Neutrophil (primary cell): ENCODE measurements at regions not wholly inside any gene's neighbourhood (a gene's known extent, or its start where the extent isn't known, plus 50 kb on each side); places are given as distances from the start of the nearest gene placed in this dataset.

ENCODE experiments used
- H3K27ac ChIP-seq: fragments of 200-600 bp; sonication (generic); 2 replicates; pipeline ENCODE4 v1.5.1; 2016; ENCODE audit warnings: mild to moderate bottlenecking, moderate library complexity
- H3K27me3 ChIP-seq: fragments of 200-600 bp; sonication (generic); 2 replicates; pipeline ENCODE4 v1.6.0; 2016; ENCODE audit warnings: mild to moderate bottlenecking
- H3K36me3 ChIP-seq: fragments of 200-600 bp; sonication (generic); 2 replicates; pipeline ENCODE4 v1.5.1; 2017
- H3K4me1 ChIP-seq, 2 experiments: fragments of 200-600 bp in 1 of 2; sonication (generic) in 1 of 2; 1 replicate in 1 of 2; 2 replicates in 1 of 2; pipeline versions ENCODE4 v1.5.1 to v1.6.1; 2013 to 2016; ENCODE audit warnings: low read depth in 1 of 2, low read length in 1 of 2, mild to moderate bottlenecking in 1 of 2, moderate library complexity in 1 of 2; ENCODE audit not compliant: control insufficient read depth in 1 of 2, insufficient read depth in 1 of 2
- H3K4me3 ChIP-seq, 2 experiments: fragments of 200-600 bp in 1 of 2; sonication (generic) in 1 of 2; 1 replicate in 1 of 2; 2 replicates in 1 of 2; pipeline ENCODE4 v1.5.1; 2013 to 2016; ENCODE audit warnings: low read depth in 1 of 2, low read length in 1 of 2, mild to moderate bottlenecking in 1 of 2, moderate library complexity in 1 of 2
- H3K9me3 ChIP-seq: fragments of 200-600 bp; sonication (generic); 2 replicates; pipeline ENCODE4 v1.5.1; 2016
- CTCF ChIP-seq: fragments of 200-600 bp; sonication (generic); IDR thresholded peaks from 2 replicates; pipeline ENCODE4 v1.5.1; 2016; ENCODE audit warnings: antibody characterized with exemption

- TF ChIP-seq CTCF = no peak
- no peaks in the 10 kb centered on the region for H3K36me3 ChIP-seq
- H3K4me1 ChIP-seq = no peaks in the 10 kb centered on the region
- H3K4me3 ChIP-seq = no peak overlapping the region
- H3K27me3 ChIP-seq = no peaks in the 10 kb centered on the region
- no peak overlapping the region for H3K27ac ChIP-seq
- no peaks in the 10 kb centered on the region for H3K9me3 ChIP-seq
Measured at GRCh38 chr13:73535341-73535740, 476.5 kb downstream of the KLF5 start.

GRCh38 chr13:73532987-73533510, 474.2 kb downstream of the KLF5 start:
- no peak for TF ChIP-seq CTCF

DNA sequence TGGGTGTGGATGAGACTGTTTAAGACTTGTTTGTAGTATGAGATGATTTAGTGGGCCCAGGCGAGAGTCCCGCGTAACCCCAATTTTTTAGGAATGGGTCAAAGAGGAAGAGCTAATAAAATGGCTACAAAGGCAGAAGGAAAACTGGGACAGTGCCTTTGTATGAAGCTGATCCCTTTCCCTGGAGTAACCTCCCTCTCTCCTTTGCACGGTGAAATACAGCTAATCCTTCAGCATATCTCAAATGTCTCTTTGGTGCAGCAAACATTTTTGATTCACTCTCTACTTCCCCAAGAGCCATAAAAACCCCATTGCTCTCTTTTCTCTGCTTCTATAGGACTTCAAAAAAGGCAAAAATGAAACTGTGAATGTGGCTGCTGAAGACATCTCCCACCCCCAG, 473.8 kb downstream of the KLF5 start:
- no peaks in the 10 kb centered on the region for H3K27me3 ChIP-seq
- H3K27ac ChIP-seq = no peak overlapping the region
- no peak overlapping the region for H3K4me3 ChIP-seq
- no peaks in the 10 kb centered on the region for H3K4me1 ChIP-seq
- TF ChIP-seq CTCF = no peak
- H3K36me3 ChIP-seq = no peaks in the 10 kb centered on the region
- no peaks in the 10 kb centered on the region for H3K9me3 ChIP-seq

More at GRCh38 chr13:73532987-73533510, 474.2 kb downstream of the KLF5 start:
- H3K4me1 ChIP-seq = no peaks in the 10 kb centered on the region
- H3K4me3 ChIP-seq = no peak overlapping the region
- H3K27ac ChIP-seq = no peak overlapping the region
- no peaks in the 10 kb centered on the region for H3K27me3 ChIP-seq
- no peaks in the 10 kb centered on the region for H3K36me3 ChIP-seq
- H3K9me3 ChIP-seq = no peaks in the 10 kb centered on the region

GRCh38 chr13:73531014-73531413, 472.2 kb downstream of the KLF5 start:
- Histone ChIP-seq H3K4me3 (no peak overlapping the region), H3K27me3 (no peaks in the 10 kb centered on the region), H3K36me3 (no peaks in the 10 kb centered on the region), H3K4me1 (no peaks in the 10 kb centered on the region), H3K9me3 (no peaks in the 10 kb centered on the region), H3K27ac (no peak overlapping the region)
- TF ChIP-seq CTCF = no peak

DNA sequence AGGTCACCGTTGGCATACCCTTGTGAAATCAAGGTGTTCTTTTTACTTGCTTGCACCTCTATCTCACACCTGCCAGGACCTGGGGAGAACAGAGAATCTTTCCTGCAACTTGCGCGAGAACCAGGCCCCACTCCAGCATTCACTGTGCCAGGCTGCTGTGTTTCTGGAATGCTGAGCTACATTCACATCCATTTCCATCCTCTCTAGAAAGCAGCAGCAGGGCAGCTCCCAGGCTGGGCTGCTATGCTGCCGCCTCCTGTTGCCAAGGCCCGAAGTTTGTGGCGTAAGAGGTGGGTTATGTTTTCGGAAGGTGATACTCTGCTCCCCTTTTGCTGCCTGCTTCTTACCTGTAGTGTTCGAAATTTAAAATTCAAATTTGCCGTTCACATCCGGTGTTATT, 464.1 kb downstream of the KLF5 start:
- H3K4me3 ChIP-seq = no peak overlapping the region
- H3K4me1 ChIP-seq = no peaks in the 10 kb centered on the region
- no peaks in the 10 kb centered on the region for H3K27me3 ChIP-seq
- no peak for TF ChIP-seq CTCF
- no peak overlapping the region for H3K27ac ChIP-seq
- H3K36me3 ChIP-seq = no peaks in the 10 kb centered on the region
- H3K9me3 ChIP-seq = no peaks in the 10 kb centered on the region
